CD4-positive, CD25-positive, alpha-beta regulatory T cell (primary cell): ENCODE measurements at regions not wholly inside any gene's neighbourhood (a gene's known extent, or its start where the extent isn't known, plus 50 kb on each side); places are given as distances from the start of the nearest gene placed in this dataset.
"Not testable (repeated sequence)": the region's sequence is repeated elsewhere in the genome, so short reads cannot be mapped to it uniquely, and the experiment has no call there.

ENCODE experiments used
- ATAC-seq, 2 donors: fragments of 150-1000 bp; cut with Tn5 transposase; one replicate each; pipeline ENCODE4 v1.10.0; 2021; ENCODE audit warnings: low read depth in 2 of 2, moderate number of reproducible peaks in 2 of 2, moderate library complexity in 1 of 2
- DNase-seq, 3 donors: peaks; one replicate each; pipeline versions ENCODE4 v3.0.0 to v3.0.0-alpha.2; 2012 to 2022; ENCODE audit warnings: mixed read lengths in 1 of 3
- H3K27ac ChIP-seq: one replicate; pipeline ENCODE4 v1.7.0; 2013; ENCODE audit warnings: mild to moderate bottlenecking, low read length; ENCODE audit not compliant: insufficient read depth, poor library complexity, severe bottlenecking
- H3K27me3 ChIP-seq: one replicate; pipeline ENCODE4 v1.7.0; 2013; ENCODE audit warnings: low read length; ENCODE audit not compliant: control insufficient read depth, insufficient read depth
- H3K36me3 ChIP-seq: one replicate; pipeline ENCODE4 v1.7.0; 2013; ENCODE audit warnings: mild to moderate bottlenecking, low read length, moderate library complexity; ENCODE audit not compliant: control insufficient read depth, insufficient read depth
- H3K4me1 ChIP-seq: 2 replicates; pipeline ENCODE4 v1.7.0; 2013; ENCODE audit warnings: mild to moderate bottlenecking, low read length; ENCODE audit not compliant: insufficient read depth, control insufficient read depth, poor library complexity, severe bottlenecking
- H3K4me3 ChIP-seq: one replicate; pipeline ENCODE4 v1.7.0; 2013; ENCODE audit warnings: low read depth, mild to moderate bottlenecking, low read length, moderate library complexity
- H3K9me3 ChIP-seq, 2 experiments: 1 replicate in 1 of 2; 2 replicates in 1 of 2; pipeline ENCODE4 v1.7.0; 2013; ENCODE audit warnings: low read length in 2 of 2, mild to moderate bottlenecking in 1 of 2, moderate library complexity in 1 of 2; ENCODE audit not compliant: control insufficient read depth in 2 of 2
- H3K27ac Mint-ChIP-seq, 3 donors: one replicate each; pipeline ENCODE4 v1.8.0; 2020 to 2022; ENCODE audit warnings: mild to moderate bottlenecking in 3 of 3, mixed read lengths in 3 of 3, moderate library complexity in 2 of 3
- H3K27me3 Mint-ChIP-seq: one replicate; pipeline ENCODE4 v1.8.0; 2022; ENCODE audit warnings: mild to moderate bottlenecking, mixed read lengths
- H3K36me3 Mint-ChIP-seq: one replicate; pipeline ENCODE4 v1.8.0; 2020; ENCODE audit warnings: mixed read lengths
- H3K4me1 Mint-ChIP-seq, 4 donors: one replicate each; pipeline ENCODE4 v1.8.0; 2020 to 2022; ENCODE audit warnings: mixed read lengths in 4 of 4, mild to moderate bottlenecking in 1 of 4
- H3K4me3 Mint-ChIP-seq, 4 donors: one replicate each; pipeline ENCODE4 v1.8.0; 2020 to 2022; ENCODE audit warnings: mild to moderate bottlenecking in 4 of 4, mixed read lengths in 4 of 4, moderate library complexity in 3 of 4
- H3K9me3 Mint-ChIP-seq, 7 donors: one replicate each; pipeline ENCODE4 v1.8.0; 2020 to 2022; ENCODE audit warnings: mixed read lengths in 7 of 7, mild to moderate bottlenecking in 3 of 7, moderate library complexity in 2 of 7

- not testable (repeated sequence) for H3K4me1 Mint-ChIP-seq, H3K4me1 ChIP-seq, H3K27ac ChIP-seq, H3K36me3 Mint-ChIP-seq, H3K4me3 ChIP-seq, H3K4me3 Mint-ChIP-seq, ATAC-seq, H3K27me3 ChIP-seq, DNase-seq, H3K27ac Mint-ChIP-seq, H3K27me3 Mint-ChIP-seq, H3K9me3 ChIP-seq, H3K36me3 ChIP-seq
- H3K9me3 Mint-ChIP-seq, result peaks cover 0 to 15% (median 1%) of the 10 kb centered on the region in 7 donors
These were observed 129.1 kb downstream of the CCT8L2 start for GRCh38 chr22:16463472-16463871.

GRCh38 chr22:16447451-16447850, 145.2 kb downstream of the CCT8L2 start:
- H3K9me3 Mint-ChIP-seq, result peaks cover 0 to 19% (median 4%) of the 10 kb centered on the region in 7 donors
- H3K27me3 ChIP-seq, H3K4me1 ChIP-seq, H3K27me3 Mint-ChIP-seq, H3K27ac Mint-ChIP-seq, DNase-seq, H3K36me3 Mint-ChIP-seq, H3K36me3 ChIP-seq, H3K4me3 ChIP-seq, H3K27ac ChIP-seq, H3K4me1 Mint-ChIP-seq, H3K4me3 Mint-ChIP-seq, H3K9me3 ChIP-seq, ATAC-seq: not testable (repeated sequence)

- H3K4me1 ChIP-seq, H3K36me3 ChIP-seq, H3K36me3 Mint-ChIP-seq, H3K27ac ChIP-seq, H3K4me1 Mint-ChIP-seq, H3K27me3 ChIP-seq, H3K9me3 ChIP-seq, ATAC-seq, H3K4me3 ChIP-seq, H3K27ac Mint-ChIP-seq, H3K4me3 Mint-ChIP-seq, H3K27me3 Mint-ChIP-seq, DNase-seq: not testable (repeated sequence)
- peaks cover 0 to 15% (median 4%) of the 10 kb centered on the region in 7 donors for H3K9me3 Mint-ChIP-seq
These were observed 145.7 kb downstream of the CCT8L2 start for GRCh38 chr22:16446755-16447440.

GRCh38 chr22:16441014-16441413, 151.6 kb downstream of the CCT8L2 start:
- H3K27ac ChIP-seq, H3K36me3 ChIP-seq, H3K4me3 ChIP-seq, H3K36me3 Mint-ChIP-seq, H3K9me3 ChIP-seq, H3K4me1 ChIP-seq, H3K27ac Mint-ChIP-seq, H3K27me3 Mint-ChIP-seq, H3K4me3 Mint-ChIP-seq, DNase-seq, H3K27me3 ChIP-seq, ATAC-seq, H3K4me1 Mint-ChIP-seq: not testable (repeated sequence)
- H3K9me3 Mint-ChIP-seq, result peaks cover 0 to 13% (median 0%) of the 10 kb centered on the region in 7 donors

GRCh38 chr22:16423476-16423875, 169.1 kb downstream of the CCT8L2 start:
- not testable (repeated sequence) for H3K36me3 Mint-ChIP-seq, H3K4me3 ChIP-seq, H3K4me3 Mint-ChIP-seq, H3K4me1 ChIP-seq, H3K36me3 ChIP-seq, H3K27me3 ChIP-seq, H3K27ac ChIP-seq, H3K4me1 Mint-ChIP-seq, H3K9me3 Mint-ChIP-seq, DNase-seq, H3K27me3 Mint-ChIP-seq, H3K9me3 ChIP-seq, ATAC-seq, H3K27ac Mint-ChIP-seq

GRCh38 chr22:16417498-16417897, 175.1 kb downstream of the CCT8L2 start:
- not testable (repeated sequence) for H3K27ac ChIP-seq, H3K4me3 Mint-ChIP-seq, H3K27me3 Mint-ChIP-seq, H3K36me3 Mint-ChIP-seq, DNase-seq, H3K36me3 ChIP-seq, H3K27ac Mint-ChIP-seq, H3K4me1 Mint-ChIP-seq, H3K4me3 ChIP-seq, H3K27me3 ChIP-seq, ATAC-seq, H3K4me1 ChIP-seq, H3K9me3 ChIP-seq
- H3K9me3 Mint-ChIP-seq, result peaks cover 3 to 10% (median 4%) of the 10 kb centered on the region in 7 donors

GRCh38 chr22:16404639-16405038, 188.0 kb downstream of the CCT8L2 start:
- H3K9me3 Mint-ChIP-seq, result peaks cover 0 to 13% (median 5%) of the 10 kb centered on the region in 7 donors
- H3K27ac ChIP-seq, H3K27me3 ChIP-seq, H3K4me1 Mint-ChIP-seq, H3K9me3 ChIP-seq, H3K4me3 Mint-ChIP-seq, DNase-seq, H3K36me3 ChIP-seq, H3K36me3 Mint-ChIP-seq, H3K4me3 ChIP-seq, H3K4me1 ChIP-seq, H3K27me3 Mint-ChIP-seq, H3K27ac Mint-ChIP-seq, ATAC-seq: not testable (repeated sequence)

- H3K9me3 Mint-ChIP-seq, result peaks cover 0 to 15% (median 5%) of the 10 kb centered on the region in 7 donors
- H3K36me3 ChIP-seq, H3K27ac Mint-ChIP-seq: not testable (repeated sequence)
These were observed 188.9 kb downstream of the CCT8L2 start for GRCh38 chr22:16403661-16404060.

More at GRCh38 chr22:16403661-16404060, 188.9 kb downstream of the CCT8L2 start:
- DNase-seq, H3K27me3 Mint-ChIP-seq, ATAC-seq, H3K4me3 ChIP-seq, H3K4me1 Mint-ChIP-seq, H3K9me3 ChIP-seq, H3K27me3 ChIP-seq, H3K4me1 ChIP-seq, H3K27ac ChIP-seq, H3K4me3 Mint-ChIP-seq, H3K36me3 Mint-ChIP-seq: not testable (repeated sequence)
